ENCODE measurements at regions not wholly inside any gene's neighbourhood (a gene's known extent, or its start where the extent isn't known, plus 50 kb on each side); places are given as distances from the start of the nearest gene placed in this dataset.

DNA sequence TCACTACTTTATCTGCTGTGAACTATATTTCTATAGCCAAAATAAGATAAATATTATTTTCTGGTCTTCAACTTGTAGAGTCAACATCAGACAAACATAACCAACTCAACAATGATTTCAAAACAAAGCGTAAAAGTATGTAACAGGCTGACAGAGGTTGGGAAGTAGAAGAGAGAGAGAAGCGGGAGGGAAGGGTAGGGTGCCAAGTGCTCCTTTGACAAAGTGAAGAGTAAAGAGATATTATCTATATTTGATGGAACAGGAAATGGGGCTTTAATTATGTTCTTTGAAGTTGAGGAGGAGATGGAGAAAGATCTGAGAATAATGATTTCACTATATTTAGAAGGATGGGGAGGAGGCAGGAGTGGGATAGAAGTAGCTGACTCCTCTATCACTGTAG, 70.1 kb downstream of the DNTTIP2 start:
- peaks cover 42% of the 10 kb centered on the region for H3K4me1 ChIP-seq (ENCODE audit: control insufficient read depth, extremely low read depth, insufficient read depth, low read length)
- no peak overlapping the region for H3K9ac ChIP-seq (ENCODE audit: control insufficient read depth, extremely low read depth, insufficient read depth, low read length)
- H3K79me2 ChIP-seq (ENCODE audit: control insufficient read depth, insufficient read depth, low read length), result no peaks in the 10 kb centered on the region
- no peak overlapping the region for H3K27ac ChIP-seq (ENCODE audit: control insufficient read depth, insufficient read depth, low read length)
- no peak overlapping the region for H3K4me3 ChIP-seq (ENCODE audit: control insufficient read depth in 2 of 3, extremely low read depth in 1 of 3, insufficient read depth in 2 of 3, low read depth in 1 of 3, low read length in 3 of 3)
- H4K20me1 ChIP-seq (ENCODE audit: control insufficient read depth, extremely low read depth, insufficient read depth, low read length), result no peaks in the 10 kb centered on the region
- no peak overlapping the region for H2AFZ ChIP-seq (ENCODE audit: control insufficient read depth, low read length)
- DNase-seq (ENCODE audit: low read depth, low spot score) (no peak), FAIRE-seq (no peak)
- no peak for TF ChIP-seq EZH2 (IDR thresholded peaks at IDR 0.05; ENCODE audit: low read length)
- no peak for TF ChIP-seq CTCF (optimal IDR thresholded peaks at IDR 0.05 in 1 of 3, IDR thresholded peaks at IDR 0.05 in 1 of 3, conservative IDR thresholded peaks at IDR 0.05 in 1 of 3; ENCODE audit: extremely low read depth in 1 of 3, insufficient read depth in 2 of 3, low read length in 3 of 3)
- no peak overlapping the region for H3K4me2 ChIP-seq (ENCODE audit: control insufficient read depth, extremely low read depth, insufficient read depth, low read depth, low read length)
- dilution Hi-C loops (cut with MboI; ENCODE audit: extremely low pct_ligation_motif_present, low sequenced_read_pairs), result no loop called here
- no peaks in the 10 kb centered on the region for H3K9me1 ChIP-seq (ENCODE audit: control insufficient read depth, extremely low read depth, insufficient read depth, low read length)
- H3K27me3 ChIP-seq (ENCODE audit: control insufficient read depth, extremely low read depth, insufficient read depth, low read length), result no peaks in the 10 kb centered on the region
- H3K36me3 ChIP-seq (ENCODE audit: control insufficient read depth in 2 of 2, extremely low read depth in 1 of 2, insufficient read depth in 2 of 2, low read length in 2 of 2), result no peaks in the 10 kb centered on the region
- H3K9me3 ChIP-seq (ENCODE audit: control insufficient read depth, low read depth, low read length), result no peaks in the 10 kb centered on the region

GRCh38 chr1:93807311-93807930, 71.6 kb downstream of the DNTTIP2 start:
- Histone ChIP-seq H3K9me3 (ENCODE audit: control insufficient read depth, low read depth, low read length) (no peaks in the 10 kb centered on the region), H3K4me1 (ENCODE audit: control insufficient read depth, extremely low read depth, insufficient read depth, low read length) (peaks cover 28% of the 10 kb centered on the region), H3K4me2 (ENCODE audit: control insufficient read depth, extremely low read depth, insufficient read depth, low read depth, low read length) (no peak overlapping the region), H3K27ac (ENCODE audit: control insufficient read depth, insufficient read depth, low read length) (no peak overlapping the region), H2AFZ (ENCODE audit: control insufficient read depth, low read length) (no peak overlapping the region), H4K20me1 (ENCODE audit: control insufficient read depth, extremely low read depth, insufficient read depth, low read length) (no peaks in the 10 kb centered on the region), H3K9ac (ENCODE audit: control insufficient read depth, extremely low read depth, insufficient read depth, low read length) (no peak overlapping the region), H3K79me2 (ENCODE audit: control insufficient read depth, insufficient read depth, low read length) (no peaks in the 10 kb centered on the region), H3K36me3 (ENCODE audit: control insufficient read depth in 2 of 2, extremely low read depth in 1 of 2, insufficient read depth in 2 of 2, low read length in 2 of 2) (no peaks in the 10 kb centered on the region), H3K4me3 (ENCODE audit: control insufficient read depth in 2 of 3, extremely low read depth in 1 of 3, insufficient read depth in 2 of 3, low read depth in 1 of 3, low read length in 3 of 3) (no peak overlapping the region), H3K27me3 (ENCODE audit: control insufficient read depth, extremely low read depth, insufficient read depth, low read length) (no peaks in the 10 kb centered on the region), H3K9me1 (ENCODE audit: control insufficient read depth, extremely low read depth, insufficient read depth, low read length) (no peaks in the 10 kb centered on the region)
- FAIRE-seq (no peak), DNase-seq (ENCODE audit: low read depth, low spot score) (no peak)
- dilution Hi-C loops (cut with MboI; ENCODE audit: extremely low pct_ligation_motif_present, low sequenced_read_pairs), result no loop called here
- no peak for TF ChIP-seq EZH2 (IDR thresholded peaks at IDR 0.05; ENCODE audit: low read length)
- TF ChIP-seq CTCF (optimal IDR thresholded peaks at IDR 0.05 in 1 of 3, IDR thresholded peaks at IDR 0.05 in 1 of 3, conservative IDR thresholded peaks at IDR 0.05 in 1 of 3; ENCODE audit: extremely low read depth in 1 of 3, insufficient read depth in 2 of 3, low read length in 3 of 3), result no peak
